Panc1 (cell line): ENCODE measurements at regions not wholly inside any gene's neighbourhood (a gene's known extent, or its start where the extent isn't known, plus 50 kb on each side); places are given as distances from the start of the nearest gene placed in this dataset.

Experiments used
- CTCF ChIP-seq: fragments of 450-650 bp; IDR thresholded peaks from 2 replicates; pipeline ENCODE4 v1.5.1; 2017; ENCODE audit warnings: mild to moderate bottlenecking
- REST ChIP-seq, 2 experiments: IDR thresholded peaks; 2 replicates each; pipeline ENCODE4 v1.6.1; 2011 to 2012; ENCODE audit warnings: low read depth in 2 of 2, control low read depth in 1 of 2, low read length in 1 of 2, mild to moderate bottlenecking in 1 of 2, moderate library complexity in 1 of 2; ENCODE audit not compliant: insufficient read depth in 1 of 2
- SIN3A ChIP-seq: IDR thresholded peaks from 2 replicates; pipeline ENCODE4 v1.6.1; 2012; ENCODE audit warnings: low read depth, mild to moderate bottlenecking, low read length, moderate library complexity, borderline replicate concordance; ENCODE audit not compliant: insufficient read depth
- TCF7L2 ChIP-seq: IDR thresholded peaks from 2 replicates; pipeline ENCODE4 v1.6.1; 2011; ENCODE audit warnings: mild to moderate bottlenecking, low read depth, low read length, inconsistent platforms

GRCh38 chrX:6930307-6930849 is 217.1 kb upstream of the STS start:
- TF ChIP-seq CTCF = no peak
- TF ChIP-seq SIN3A = no peak
- TF ChIP-seq REST (IDR thresholded peaks at IDR 0.05; ENCODE audit: insufficient read depth in 1 of 2, low read depth in 2 of 2, low read length in 1 of 2) = no peak
- no peak for TF ChIP-seq TCF7L2
